ENCODE measurements at regions not wholly inside any gene's neighbourhood (a gene's known extent, or its start where the extent isn't known, plus 50 kb on each side); places are given as distances from the start of the nearest gene placed in this dataset.

GRCh38 chrX:148381603-148382002 lies 118.8 kb upstream of the AFF2 start:
- TF ChIP-seq CTCF (IDR thresholded peaks at IDR 0.05; ENCODE audit: low read depth, low read length) (no peak), EZH2phosphoT487 (IDR thresholded peaks at IDR 0.05; ENCODE audit: low read depth) (no peak)
